HG02885 (cell line): ENCODE measurements at regions not wholly inside any gene's neighbourhood (a gene's known extent, or its start where the extent isn't known, plus 50 kb on each side); places are given as distances from the start of the nearest gene placed in this dataset.
"Not testable (repeated sequence)": the region's sequence is repeated elsewhere in the genome, so short reads cannot be mapped to it uniquely, and the experiment has no call there.

Experiments
- ATAC-seq: cut with Tn5 transposase; IDR thresholded peaks from one replicate; pipeline ENCODE4 v1.9.1; 2021; ENCODE audit warnings: mild to moderate bottlenecking; ENCODE audit not compliant: unreplicated experiment, poor library complexity

DNA sequence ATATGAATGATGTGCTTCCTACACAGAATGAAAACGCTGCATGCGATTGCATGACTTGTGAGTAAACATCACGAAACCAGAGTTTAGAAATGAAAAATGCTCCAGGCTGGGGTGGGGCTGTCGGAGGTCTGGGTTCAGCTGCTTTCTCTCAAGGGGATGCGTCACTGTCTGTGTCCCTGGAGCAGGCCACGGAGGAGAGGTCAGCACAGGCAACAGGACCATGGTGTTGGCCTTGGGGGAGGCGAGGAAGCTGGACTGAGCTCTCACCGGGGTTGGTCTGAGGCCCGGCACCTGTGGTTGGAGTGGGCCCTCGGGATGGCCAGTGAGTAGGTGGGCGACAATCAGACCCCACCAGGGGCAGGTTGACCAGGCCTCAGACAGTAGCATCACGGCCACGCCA, 89.0 kb upstream of the TMEM18 start:
- no peak for ATAC-seq

DNA sequence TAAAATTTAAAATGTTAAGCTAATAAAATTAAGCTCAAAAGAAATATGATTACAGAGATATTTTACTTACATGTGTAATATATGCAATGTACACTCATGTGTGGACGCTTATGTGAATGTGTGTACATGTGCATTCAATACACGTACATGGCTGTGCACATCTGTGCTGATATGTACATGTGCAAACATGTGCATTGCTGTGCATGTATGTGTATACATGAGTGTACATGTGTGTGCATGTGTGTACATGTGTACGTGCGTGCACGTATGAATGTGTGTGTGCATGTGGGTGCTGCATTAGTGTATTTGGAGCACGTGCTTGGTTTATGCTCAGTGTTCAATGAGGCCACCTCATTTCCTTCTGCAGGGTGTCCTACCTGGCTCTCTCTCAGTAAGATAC, 88.2 kb upstream of the TMEM18 start:
- no peak for ATAC-seq

DNA sequence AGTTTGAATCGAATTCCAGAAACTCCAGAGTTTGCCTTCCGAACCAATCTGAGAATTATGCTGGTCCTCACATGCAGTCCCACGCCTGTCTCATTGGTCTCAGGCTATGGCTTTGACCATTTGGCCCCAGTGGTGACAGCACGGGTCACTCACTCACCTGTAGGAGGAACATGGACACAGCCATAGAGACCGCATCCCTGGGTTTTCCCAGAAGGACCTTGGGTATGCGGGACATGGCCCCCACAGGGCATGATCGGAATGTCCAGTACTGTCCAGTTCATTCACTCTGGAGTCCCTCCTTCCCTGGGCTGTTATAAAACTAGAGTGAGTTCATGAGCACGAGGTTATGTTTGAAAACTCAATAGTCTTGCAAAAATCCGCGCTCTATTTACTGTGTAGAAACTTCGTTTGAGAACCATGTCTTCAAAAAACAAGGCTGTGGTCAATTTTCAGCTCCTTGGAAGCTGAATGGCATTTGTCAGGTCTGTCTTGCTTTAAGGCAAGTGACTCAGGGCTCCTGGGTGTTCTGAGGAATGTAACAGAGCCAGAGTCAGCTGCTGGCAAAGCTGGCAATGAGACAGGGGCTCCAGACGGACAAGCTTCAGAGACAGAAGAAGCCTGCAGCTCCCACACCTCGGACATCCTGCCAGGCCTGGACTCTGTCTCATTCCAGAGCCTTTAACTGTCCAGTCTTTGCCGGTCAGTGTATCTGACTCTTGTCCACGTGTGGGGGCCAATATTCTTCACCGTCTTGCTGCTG, 86.7 kb upstream of the TMEM18 start:
- no peak for ATAC-seq

GRCh38 chr2:762646-763045, 85.4 kb upstream of the TMEM18 start:
- no peak for ATAC-seq

GRCh38 chr2:761384-761783, 84.2 kb upstream of the TMEM18 start:
- no peak for ATAC-seq

GRCh38 chr2:760001-760400, 82.8 kb upstream of the TMEM18 start:
- no peak for ATAC-seq

DNA sequence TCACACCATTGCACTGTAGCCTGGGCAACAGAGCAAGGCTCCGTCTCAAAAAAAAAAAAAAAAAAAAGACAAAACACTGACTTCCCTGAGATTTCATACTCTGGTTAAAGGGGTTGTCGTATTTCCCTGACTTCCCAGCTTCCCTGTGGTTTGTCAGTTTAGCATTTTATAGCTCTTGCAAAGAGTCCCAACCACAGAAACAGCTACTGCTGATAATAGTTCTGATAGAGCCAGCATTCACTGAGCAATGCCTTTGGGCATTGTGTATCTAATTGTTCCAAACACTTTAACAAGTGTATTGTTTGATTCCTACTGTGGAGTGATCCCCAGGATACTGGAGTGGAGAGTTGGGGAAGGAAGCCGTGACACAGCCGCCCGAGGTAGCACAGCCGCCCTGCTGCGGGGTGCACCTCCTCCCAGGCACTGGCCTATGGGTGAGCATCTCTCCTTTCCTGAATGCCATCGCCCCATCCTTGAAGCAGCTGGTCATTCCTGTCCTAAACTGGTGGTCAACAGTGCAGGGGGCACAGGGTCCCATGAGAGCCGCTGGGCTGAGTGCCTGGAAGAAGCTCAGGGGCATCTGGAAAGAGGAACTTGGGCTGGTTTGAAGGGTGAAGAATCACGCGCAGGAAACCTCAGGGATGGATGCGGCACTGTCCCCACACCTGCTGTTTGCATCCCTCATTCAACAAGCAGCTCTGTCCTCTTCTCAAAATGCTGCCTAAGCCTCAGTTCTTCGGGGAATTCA, 81.0 kb upstream of the TMEM18 start:
- ATAC-seq: no peak

- no peak for ATAC-seq
These were observed 75.9 kb upstream of the TMEM18 start for GRCh38 chr2:753123-753522.

- no peak for ATAC-seq
These were observed 74.3 kb upstream of the TMEM18 start for GRCh38 chr2:751474-751873.

DNA sequence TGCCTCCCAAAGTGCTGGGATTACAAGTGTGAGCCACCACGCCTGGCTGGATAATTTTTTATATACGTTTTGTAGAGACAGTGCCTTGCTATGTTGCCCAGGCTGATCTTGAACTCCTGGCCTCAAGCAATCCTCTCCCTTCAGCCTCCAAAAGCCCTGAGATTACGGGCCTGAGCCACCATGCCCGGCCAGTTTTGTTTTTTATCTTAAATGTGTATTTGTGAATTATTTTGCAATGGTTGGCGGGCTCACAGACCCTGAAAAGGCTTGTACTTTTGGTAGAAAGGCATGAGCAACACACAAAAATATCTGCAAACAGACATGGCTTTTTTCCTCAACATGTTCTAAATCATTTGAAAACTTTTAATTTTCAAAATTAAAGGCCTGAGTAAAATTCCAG, 73.4 kb upstream of the TMEM18 start:
- no peak for ATAC-seq

GRCh38 chr2:747762-748351, 70.7 kb upstream of the TMEM18 start:
- ATAC-seq: no peak

DNA sequence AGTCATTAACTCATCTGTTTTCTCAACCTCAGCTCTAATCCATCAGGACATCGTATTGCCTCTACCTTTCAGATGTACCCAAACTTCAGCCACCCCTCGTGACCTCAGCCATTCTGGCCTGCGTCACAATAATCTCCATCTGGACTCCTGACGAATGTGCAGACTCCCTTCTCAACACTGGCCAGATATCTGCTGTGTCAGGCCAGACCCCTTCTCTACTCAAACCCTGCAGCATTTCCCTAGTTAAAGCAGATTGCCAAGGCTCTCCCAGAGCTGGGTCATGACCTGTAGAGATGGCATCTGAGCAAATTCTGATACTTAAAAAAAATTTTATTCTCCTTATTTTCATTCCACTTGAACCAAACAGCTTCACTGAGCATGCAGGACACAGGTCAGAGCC, 69.5 kb upstream of the TMEM18 start:
- no peak for ATAC-seq

GRCh38 chr2:744088-744487, 66.9 kb upstream of the TMEM18 start:
- ATAC-seq: no peak

DNA sequence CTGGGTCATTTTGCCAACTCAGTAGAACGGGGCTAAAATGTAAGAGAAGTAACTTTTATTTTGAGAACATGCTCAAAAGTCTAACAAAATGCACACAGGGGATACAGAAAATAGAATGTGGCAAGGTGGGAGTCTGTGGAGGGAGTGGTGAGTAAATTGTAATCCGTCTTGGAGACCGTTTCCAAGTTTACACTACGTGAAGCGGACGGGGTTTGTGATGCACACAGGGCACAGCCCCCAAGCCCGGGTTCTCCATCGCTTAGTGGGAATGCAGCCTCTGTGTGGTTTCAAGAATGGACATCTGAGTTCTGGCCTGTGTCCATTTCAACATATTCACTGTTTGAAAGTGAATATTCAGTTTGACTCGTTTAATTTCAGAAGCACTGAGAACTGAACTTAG, 65.0 kb upstream of the TMEM18 start:
- ATAC-seq: no peak

DNA sequence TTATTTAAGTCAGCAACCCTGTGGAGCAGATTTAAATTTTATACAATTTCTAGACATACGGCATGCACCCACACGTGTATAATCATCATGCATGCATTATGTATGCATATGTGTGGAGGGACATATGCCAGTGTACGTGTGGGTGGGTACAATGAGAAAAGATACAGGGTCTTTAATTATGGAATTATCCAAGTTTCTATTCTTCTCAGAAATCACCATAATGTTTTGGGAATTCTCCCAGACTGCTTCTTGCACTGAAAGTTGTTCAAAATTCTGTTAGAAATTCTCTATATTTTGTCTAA, 63.9 kb upstream of the TMEM18 start:
- no peak for ATAC-seq

DNA sequence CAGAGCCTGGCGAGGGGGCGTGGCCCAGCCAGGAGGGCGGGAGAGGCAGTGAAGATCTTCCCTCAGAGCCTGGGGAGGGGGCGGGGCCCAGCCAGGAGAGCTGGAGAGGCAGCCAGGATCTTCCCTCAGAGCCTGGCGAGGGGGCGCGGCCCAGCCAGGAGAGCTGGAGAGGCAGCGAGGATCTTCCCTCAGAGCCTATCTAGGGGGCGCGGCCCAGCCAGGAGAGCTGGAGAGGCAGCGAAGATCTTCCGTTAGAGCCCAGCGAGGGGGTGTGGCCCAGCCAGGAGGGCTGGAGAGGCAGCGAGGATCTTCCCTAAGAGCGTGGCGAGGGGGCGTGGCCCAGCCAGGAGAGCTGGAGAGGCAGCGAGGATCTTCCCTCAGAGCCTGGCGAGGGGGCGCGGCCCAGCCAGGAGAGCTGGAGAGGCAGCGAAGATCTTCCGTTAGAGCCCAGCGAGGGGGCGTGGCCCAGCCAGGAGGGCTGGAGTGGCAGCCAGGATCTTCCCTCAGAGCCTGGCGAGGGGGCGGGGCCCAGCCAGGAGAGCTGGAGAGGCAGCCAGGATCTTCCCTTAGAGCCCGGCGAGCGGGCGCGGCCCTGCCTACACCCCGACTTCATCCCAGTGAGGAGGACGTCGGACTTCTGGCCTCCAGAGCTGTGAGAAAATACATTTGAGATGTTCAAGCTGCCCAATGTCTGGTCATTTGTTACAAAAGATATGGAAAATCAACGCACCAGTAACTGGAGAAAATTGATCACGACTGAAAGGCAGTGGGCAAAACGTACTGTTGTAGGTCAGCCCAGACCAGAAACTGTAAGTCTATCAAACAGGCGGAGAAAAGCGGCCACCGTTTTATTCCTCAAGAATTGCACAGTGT, 63.4 kb upstream of the TMEM18 start:
- peak; percentile 70 for ATAC-seq

DNA sequence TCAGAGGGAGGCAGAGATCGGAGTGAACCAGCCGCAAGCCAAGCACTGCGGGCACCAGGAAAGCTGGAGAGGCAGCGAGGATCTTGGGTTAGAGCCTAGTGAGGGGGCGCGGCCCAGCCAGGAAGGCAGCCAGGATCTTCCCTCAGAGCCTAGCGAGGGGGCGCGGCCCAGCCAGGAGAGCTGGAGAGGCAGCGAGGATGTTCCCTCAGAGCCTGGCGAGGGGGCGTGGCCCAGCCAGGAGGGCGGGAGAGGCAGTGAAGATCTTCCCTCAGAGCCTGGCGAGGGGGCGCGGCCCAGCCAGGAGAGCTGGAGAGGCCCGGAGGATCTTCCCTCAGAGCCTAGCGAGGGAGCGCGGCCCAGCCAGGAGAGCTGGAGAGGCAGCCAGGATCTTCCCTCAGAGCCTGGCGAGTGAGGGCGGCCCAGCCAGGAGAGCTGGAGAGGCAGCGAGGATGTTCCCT, 62.7 kb upstream of the TMEM18 start:
- not testable (repeated sequence) for ATAC-seq

- ATAC-seq: no peak
These were observed 59.7 kb upstream of the TMEM18 start for GRCh38 chr2:736939-737338.

GRCh38 chr2:735670-736218, 58.5 kb upstream of the TMEM18 start:
- ATAC-seq: peak; percentile 63

DNA sequence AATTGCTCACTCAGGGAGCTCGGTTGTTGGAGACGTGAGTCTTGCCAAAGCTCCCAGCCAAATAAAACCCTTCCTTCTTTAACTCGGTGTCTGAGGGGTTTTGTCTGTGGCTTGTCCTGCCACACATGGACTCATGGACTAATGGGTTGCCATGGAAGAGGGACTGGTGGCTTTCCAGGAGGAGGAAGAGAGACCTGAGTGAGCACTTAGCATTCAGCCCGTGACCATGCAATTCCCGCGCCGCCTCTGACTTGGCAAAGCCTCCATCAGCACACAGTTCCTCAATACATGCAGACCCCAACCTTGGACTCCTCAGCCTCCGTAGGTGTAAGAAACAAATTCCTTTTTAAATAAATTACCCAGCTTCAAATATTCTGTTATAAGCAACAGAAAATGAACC, 57.3 kb upstream of the TMEM18 start:
- no peak for ATAC-seq
